ENCODE measurements at regions not wholly inside any gene's neighbourhood (a gene's known extent, or its start where the extent isn't known, plus 50 kb on each side); places are given as distances from the start of the nearest gene placed in this dataset.
A peak's percentile ranks its signal among the peaks of the same experiment; 100 is the strongest.

- Histone ChIP-seq H3K36me3 (no peaks in the 10 kb centered on the region), H3K27me3 (no peaks in the 10 kb centered on the region), H3K9me3 (no peaks in the 10 kb centered on the region), H3K27ac (no peak overlapping the region), H3K4me3 (no peak overlapping the region), H3K4me1 (no peaks in the 10 kb centered on the region)
- intact Hi-C loops (cut with DNase I), result no loop called here
- DNase-seq (no peak), ATAC-seq (no peak)
- TF ChIP-seq CTCF (IDR thresholded peaks at IDR 0.05), result no peak
Measured at GRCh38 chr13:29976535-29976934, 126.1 kb upstream of the UBL3 start.

GRCh38 chr13:29975283-29975682 is 124.9 kb upstream of the UBL3 start:
- no peaks in the 10 kb centered on the region for H3K9me3 ChIP-seq
- H3K4me3 ChIP-seq, result no peak overlapping the region
- TF ChIP-seq CTCF (IDR thresholded peaks at IDR 0.05), result no peak
- no peaks in the 10 kb centered on the region for H3K36me3 ChIP-seq
- H3K4me1 ChIP-seq, result no peaks in the 10 kb centered on the region
- DNase-seq (no peak), ATAC-seq (no peak)
- no peak overlapping the region for H3K27ac ChIP-seq
- intact Hi-C loops (cut with DNase I), result no loop called here
- no peaks in the 10 kb centered on the region for H3K27me3 ChIP-seq

GRCh38 chr13:29969286-29969685 is 118.9 kb upstream of the UBL3 start:
- Histone ChIP-seq H3K27ac (no peak overlapping the region), H3K36me3 (no peaks in the 10 kb centered on the region), H3K4me3 (no peak overlapping the region), H3K9me3 (peaks cover 0 to 12% of the 10 kb centered on the region in 2 donors), H3K4me1 (no peaks in the 10 kb centered on the region), H3K27me3 (no peaks in the 10 kb centered on the region)
- TF ChIP-seq CTCF (IDR thresholded peaks at IDR 0.05), result no peak
- intact Hi-C loops (cut with DNase I), result no loop called here
- DNase-seq (no peak), ATAC-seq (peak; percentile 24)

- intact Hi-C loops (cut with DNase I), result no loop called here
- Histone ChIP-seq H3K4me3 (no peak overlapping the region), H3K4me1 (no peaks in the 10 kb centered on the region), H3K36me3 (no peaks in the 10 kb centered on the region), H3K9me3 (peaks cover 0 to 12% of the 10 kb centered on the region in 2 donors), H3K27ac (no peak overlapping the region), H3K27me3 (no peaks in the 10 kb centered on the region)
- DNase-seq (no peak), ATAC-seq (no peak)
- no peak for TF ChIP-seq CTCF (IDR thresholded peaks at IDR 0.05)
Measured at GRCh38 chr13:29964181-29964845, 113.9 kb upstream of the UBL3 start.

GRCh38 chr13:29963089-29963488 is 112.7 kb upstream of the UBL3 start:
- ATAC-seq, result no peak

More at GRCh38 chr13:29963089-29963488, 112.7 kb upstream of the UBL3 start:
- Histone ChIP-seq H3K4me1 (no peaks in the 10 kb centered on the region), H3K27ac (no peak overlapping the region), H3K36me3 (no peaks in the 10 kb centered on the region), H3K27me3 (peaks cover 0 to 6% of the 10 kb centered on the region in 2 donors), H3K4me3 (no peak overlapping the region), H3K9me3 (peaks cover 0 to 12% of the 10 kb centered on the region in 2 donors)
- intact Hi-C loops (cut with DNase I), result no loop called here
- no peak for DNase-seq
- TF ChIP-seq CTCF (IDR thresholded peaks at IDR 0.05), result no peak

All from left lung (tissue), 4 donors.